ENCODE measurements at regions not wholly inside any gene's neighbourhood (a gene's known extent, or its start where the extent isn't known, plus 50 kb on each side); places are given as distances from the start of the nearest gene placed in this dataset.

GRCh38 chr9:108579757-108580439 lies 275.9 kb downstream of the ACTL7B start:
- TF ChIP-seq ZNF175 (tag by site-specific recombination; IDR thresholded peaks at IDR 0.05) = no peak
- no peak for TF ChIP-seq CTCF (tag by site-specific recombination; IDR thresholded peaks at IDR 0.05)
- no peak for TF ChIP-seq ZNF114 (tag by site-specific recombination; IDR thresholded peaks at IDR 0.05)
